ENCODE measurements at regions not wholly inside any gene's neighbourhood (a gene's known extent, or its start where the extent isn't known, plus 50 kb on each side); places are given as distances from the start of the nearest gene placed in this dataset.

GRCh38 chr9:90446200-90446948 is 196.2 kb downstream of the DIRAS2 start:
- Mint-ChIP-seq H3K36me3 (ENCODE audit: low read depth) (no peaks in the 10 kb centered on the region), H3K4me1 (ENCODE audit: low read depth) (no peaks in the 10 kb centered on the region), H3K4me3 (no peak overlapping the region), H3K27ac (no peak overlapping the region), H3K27me3 (peaks cover 7% of the 10 kb centered on the region), H3K9me3 (no peaks in the 10 kb centered on the region)
- intact Hi-C loops (cut with micrococcal nuclease), result no loop called here

DNA sequence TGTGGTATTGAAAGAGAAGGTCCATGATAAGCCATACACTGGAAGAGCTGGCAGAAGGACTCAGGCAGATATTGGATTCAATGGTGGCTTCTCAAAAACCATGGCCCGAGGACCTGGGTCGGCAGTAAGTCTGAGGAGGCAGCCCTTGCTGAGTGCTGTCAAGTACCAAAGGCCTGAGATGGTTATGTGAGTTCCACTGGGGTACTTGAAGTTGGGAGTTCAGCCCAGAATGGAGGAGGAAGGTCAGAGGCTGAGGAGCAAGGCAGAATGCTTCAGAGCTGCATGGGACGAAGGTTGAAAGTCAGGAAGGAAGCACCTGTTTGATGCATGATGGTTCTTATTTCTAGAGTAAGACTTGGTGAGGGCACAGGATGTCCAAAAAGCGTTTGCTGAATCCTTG is 194.9 kb downstream of the DIRAS2 start:
- Mint-ChIP-seq H3K4me3 (no peak overlapping the region), H3K27ac (no peak overlapping the region), H3K27me3 (peaks cover 1% of the 10 kb centered on the region), H3K36me3 (ENCODE audit: low read depth) (no peaks in the 10 kb centered on the region), H3K9me3 (no peaks in the 10 kb centered on the region), H3K4me1 (ENCODE audit: low read depth) (no peaks in the 10 kb centered on the region)
- intact Hi-C loops (cut with micrococcal nuclease), result no loop called here

DNA sequence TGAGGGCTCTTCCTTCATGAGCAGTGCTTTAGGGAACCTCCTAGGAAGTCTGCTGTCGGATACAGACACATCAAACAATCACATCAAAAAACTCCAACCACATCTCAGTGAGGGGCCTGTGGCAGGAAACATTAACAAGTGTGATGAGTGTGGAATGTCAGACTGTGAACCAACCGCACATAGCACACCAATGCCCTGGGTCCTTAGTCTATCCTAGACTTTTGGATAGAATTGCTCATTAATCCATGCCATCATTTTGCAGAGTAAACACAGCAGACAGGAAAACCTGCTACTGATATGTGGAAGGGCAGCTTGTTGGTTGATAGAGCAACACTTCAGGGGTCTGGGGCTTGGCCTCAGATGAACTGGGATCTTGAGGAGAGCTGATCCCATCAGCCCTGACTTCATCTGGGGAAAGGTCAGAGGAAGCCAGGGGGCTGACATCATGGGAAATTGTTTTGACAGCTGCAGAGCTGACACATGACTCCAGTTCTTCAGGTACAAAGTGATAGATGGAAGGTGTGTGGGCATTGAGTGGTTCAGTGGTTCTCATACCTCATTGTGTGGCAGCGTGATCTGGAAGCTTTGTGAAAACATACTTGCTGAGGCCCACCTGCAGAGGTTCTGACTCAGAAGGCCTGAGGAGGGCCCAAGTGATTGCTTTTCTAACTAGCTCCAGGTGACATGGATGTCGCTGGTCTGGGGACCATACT is 193.3 kb downstream of the DIRAS2 start:
- H3K27ac Mint-ChIP-seq, result no peak overlapping the region
- H3K9me3 Mint-ChIP-seq, result no peaks in the 10 kb centered on the region
- H3K4me1 Mint-ChIP-seq (ENCODE audit: low read depth), result no peaks in the 10 kb centered on the region
- intact Hi-C loops (cut with micrococcal nuclease), result no loop called here
- H3K36me3 Mint-ChIP-seq (ENCODE audit: low read depth), result no peaks in the 10 kb centered on the region
- H3K4me3 Mint-ChIP-seq, result no peak overlapping the region
- peaks cover 1% of the 10 kb centered on the region for H3K27me3 Mint-ChIP-seq

- Mint-ChIP-seq H3K36me3 (ENCODE audit: low read depth) (no peaks in the 10 kb centered on the region), H3K9me3 (no peaks in the 10 kb centered on the region), H3K4me3 (no peak overlapping the region), H3K4me1 (ENCODE audit: low read depth) (no peaks in the 10 kb centered on the region), H3K27ac (no peak overlapping the region), H3K27me3 (peaks cover 5% of the 10 kb centered on the region)
- intact Hi-C loops (cut with micrococcal nuclease), result no loop called here
Measured at GRCh38 chr9:90451804-90452203, 190.8 kb downstream of the DIRAS2 start.

DNA sequence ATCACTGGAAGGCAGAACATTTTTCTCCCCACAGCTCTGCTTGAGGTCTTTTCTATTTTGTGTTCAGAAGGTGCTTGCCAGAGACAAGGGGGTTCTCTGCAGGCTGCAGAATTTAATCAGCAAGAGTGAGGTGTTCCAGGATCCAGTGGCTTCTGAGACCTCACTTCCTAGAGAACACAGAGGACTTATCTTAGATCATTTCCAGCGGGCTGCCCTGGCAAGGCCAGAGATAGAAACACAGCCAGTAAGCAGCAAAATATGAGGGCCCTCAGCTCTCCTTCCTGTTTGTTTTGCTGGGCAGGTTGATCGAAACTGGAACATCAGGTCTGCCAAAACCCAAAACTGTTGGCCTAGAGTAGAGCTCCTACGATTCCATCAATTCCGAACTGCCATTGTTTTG is 187.3 kb downstream of the DIRAS2 start:
- no peak overlapping the region for H3K27ac Mint-ChIP-seq
- H3K4me1 Mint-ChIP-seq (ENCODE audit: low read depth), result no peaks in the 10 kb centered on the region
- intact Hi-C loops (cut with micrococcal nuclease), result no loop called here
- H3K27me3 Mint-ChIP-seq, result peaks cover 5% of the 10 kb centered on the region
- H3K4me3 Mint-ChIP-seq, result no peak overlapping the region
- H3K36me3 Mint-ChIP-seq (ENCODE audit: low read depth), result no peaks in the 10 kb centered on the region
- no peaks in the 10 kb centered on the region for H3K9me3 Mint-ChIP-seq

DNA sequence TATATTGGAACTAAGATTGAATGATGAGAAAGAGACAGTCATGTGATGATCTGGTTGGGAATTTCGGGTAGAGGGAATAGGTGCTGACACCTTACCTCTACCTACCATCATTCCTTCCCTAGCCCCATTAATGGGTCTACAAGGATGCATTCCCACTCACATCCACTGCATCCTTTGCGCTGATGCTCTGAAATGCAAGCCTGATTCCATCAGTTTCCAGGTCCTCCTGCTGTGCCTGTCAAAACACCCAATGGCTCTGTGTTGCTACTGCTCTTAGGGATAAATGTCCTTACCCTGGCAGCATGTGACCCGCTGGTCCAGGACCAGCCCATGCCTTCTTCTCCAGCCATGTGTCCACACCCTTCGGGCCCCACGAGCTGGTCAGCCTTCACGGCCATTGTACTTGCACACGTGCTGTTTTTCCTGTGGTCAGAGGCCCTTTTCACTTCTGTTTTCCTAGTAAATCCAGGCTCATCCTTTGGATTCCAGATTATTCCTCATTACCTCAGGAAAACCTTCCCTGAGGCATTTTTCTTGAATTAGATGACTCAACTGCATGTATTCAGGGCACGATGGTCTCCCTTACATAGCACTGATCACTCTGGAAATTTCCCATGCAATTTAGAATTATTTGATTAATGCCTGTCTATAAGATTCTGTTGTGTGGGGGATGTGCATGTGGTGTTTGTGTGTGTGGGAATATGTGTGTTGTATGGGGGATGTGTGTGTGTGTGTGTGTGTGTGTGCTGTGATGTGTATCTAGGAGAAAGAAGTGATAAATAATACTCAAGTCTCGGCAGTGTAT is 185.0 kb downstream of the DIRAS2 start:
- Mint-ChIP-seq H3K9me3 (no peaks in the 10 kb centered on the region), H3K27ac (no peak overlapping the region), H3K4me3 (no peak overlapping the region), H3K36me3 (ENCODE audit: low read depth) (no peaks in the 10 kb centered on the region), H3K27me3 (peaks cover 8% of the 10 kb centered on the region), H3K4me1 (ENCODE audit: low read depth) (no peaks in the 10 kb centered on the region)
- intact Hi-C loops (cut with micrococcal nuclease), result no loop called here

GRCh38 chr9:90458485-90458884 is 184.1 kb downstream of the DIRAS2 start:
- Mint-ChIP-seq H3K4me3 (no peak overlapping the region), H3K9me3 (no peaks in the 10 kb centered on the region), H3K27me3 (peaks cover 8% of the 10 kb centered on the region), H3K4me1 (ENCODE audit: low read depth) (no peaks in the 10 kb centered on the region), H3K36me3 (ENCODE audit: low read depth) (no peaks in the 10 kb centered on the region), H3K27ac (no peak overlapping the region)
- intact Hi-C loops (cut with micrococcal nuclease), result no loop called here

GRCh38 chr9:90459321-90459720 is 183.3 kb downstream of the DIRAS2 start:
- Mint-ChIP-seq H3K9me3 (no peaks in the 10 kb centered on the region), H3K36me3 (ENCODE audit: low read depth) (no peaks in the 10 kb centered on the region), H3K4me3 (no peak overlapping the region), H3K27ac (no peak overlapping the region), H3K27me3 (peaks cover 8% of the 10 kb centered on the region), H3K4me1 (ENCODE audit: low read depth) (no peaks in the 10 kb centered on the region)
- intact Hi-C loops (cut with micrococcal nuclease), result no loop called here

DNA sequence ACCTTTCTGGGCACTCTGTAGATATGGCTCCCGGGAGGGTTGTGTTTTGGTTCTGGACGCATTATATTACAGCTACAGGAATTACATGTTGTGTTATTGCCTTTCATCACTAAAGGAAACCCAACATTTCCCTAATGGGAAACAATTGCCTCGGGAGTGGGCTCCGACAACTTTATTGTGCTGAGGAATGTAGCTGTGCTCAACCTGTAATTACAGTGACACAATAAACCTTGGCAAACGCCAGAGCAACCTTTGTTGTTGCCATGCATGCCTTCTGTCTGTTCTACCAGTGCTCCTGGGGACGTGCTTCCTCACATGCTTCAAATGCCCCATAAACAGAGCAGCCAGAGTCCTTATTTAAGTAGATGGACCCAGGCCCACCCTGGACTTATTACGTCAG is 182.4 kb downstream of the DIRAS2 start:
- intact Hi-C loops (cut with micrococcal nuclease), result no loop called here
- H3K4me1 Mint-ChIP-seq (ENCODE audit: low read depth), result no peaks in the 10 kb centered on the region
- H3K9me3 Mint-ChIP-seq, result no peaks in the 10 kb centered on the region
- H3K36me3 Mint-ChIP-seq (ENCODE audit: low read depth), result no peaks in the 10 kb centered on the region
- no peak overlapping the region for H3K27ac Mint-ChIP-seq
- H3K27me3 Mint-ChIP-seq, result peaks cover 8% of the 10 kb centered on the region
- H3K4me3 Mint-ChIP-seq, result no peak overlapping the region

GRCh38 chr9:90464978-90465377 is 177.6 kb downstream of the DIRAS2 start:
- intact Hi-C loops (cut with micrococcal nuclease), result no loop called here
- Mint-ChIP-seq H3K36me3 (ENCODE audit: low read depth) (no peaks in the 10 kb centered on the region), H3K27ac (no peak overlapping the region), H3K4me3 (no peak overlapping the region), H3K27me3 (peaks cover 3% of the 10 kb centered on the region), H3K4me1 (ENCODE audit: low read depth) (no peaks in the 10 kb centered on the region), H3K9me3 (no peaks in the 10 kb centered on the region)

- Mint-ChIP-seq H3K4me1 (ENCODE audit: low read depth) (no peaks in the 10 kb centered on the region), H3K9me3 (no peaks in the 10 kb centered on the region), H3K27me3 (peaks cover 5% of the 10 kb centered on the region), H3K27ac (no peak overlapping the region), H3K36me3 (ENCODE audit: low read depth) (no peaks in the 10 kb centered on the region), H3K4me3 (no peak overlapping the region)
- intact Hi-C loops (cut with micrococcal nuclease), result no loop called here
Measured at GRCh38 chr9:90466441-90466840, 176.2 kb downstream of the DIRAS2 start.

DNA sequence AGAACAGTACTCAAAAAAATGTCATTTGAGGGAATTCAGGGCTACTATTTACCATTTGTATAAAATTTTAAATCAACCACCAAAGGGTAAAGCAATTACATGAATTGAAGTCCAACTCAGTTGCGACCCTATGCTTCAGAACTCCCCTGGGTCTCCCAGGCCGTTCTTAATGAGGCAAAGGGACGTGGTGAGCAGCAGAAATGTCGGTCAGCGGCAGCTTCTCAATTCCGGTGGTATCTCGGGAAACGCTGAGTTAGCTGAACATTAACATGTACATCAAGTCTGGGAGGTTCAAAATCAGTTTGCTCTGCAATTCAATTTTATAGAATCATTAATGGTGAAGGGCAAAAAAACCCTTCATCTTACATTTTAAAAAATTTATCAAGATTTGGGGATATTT is 173.2 kb downstream of the DIRAS2 start:
- Mint-ChIP-seq H3K27ac (no peak overlapping the region), H3K4me3 (no peak overlapping the region), H3K27me3 (peaks cover 3% of the 10 kb centered on the region), H3K36me3 (ENCODE audit: low read depth) (no peaks in the 10 kb centered on the region), H3K9me3 (no peaks in the 10 kb centered on the region), H3K4me1 (ENCODE audit: low read depth) (no peaks in the 10 kb centered on the region)
- intact Hi-C loops (cut with micrococcal nuclease), result no loop called here

GRCh38 chr9:90469865-90470387 is 172.7 kb downstream of the DIRAS2 start:
- Mint-ChIP-seq H3K4me3 (no peak overlapping the region), H3K27me3 (peaks cover 3% of the 10 kb centered on the region), H3K9me3 (no peaks in the 10 kb centered on the region), H3K27ac (no peak overlapping the region), H3K4me1 (ENCODE audit: low read depth) (no peaks in the 10 kb centered on the region), H3K36me3 (ENCODE audit: low read depth) (no peaks in the 10 kb centered on the region)
- intact Hi-C loops (cut with micrococcal nuclease), result no loop called here

DNA sequence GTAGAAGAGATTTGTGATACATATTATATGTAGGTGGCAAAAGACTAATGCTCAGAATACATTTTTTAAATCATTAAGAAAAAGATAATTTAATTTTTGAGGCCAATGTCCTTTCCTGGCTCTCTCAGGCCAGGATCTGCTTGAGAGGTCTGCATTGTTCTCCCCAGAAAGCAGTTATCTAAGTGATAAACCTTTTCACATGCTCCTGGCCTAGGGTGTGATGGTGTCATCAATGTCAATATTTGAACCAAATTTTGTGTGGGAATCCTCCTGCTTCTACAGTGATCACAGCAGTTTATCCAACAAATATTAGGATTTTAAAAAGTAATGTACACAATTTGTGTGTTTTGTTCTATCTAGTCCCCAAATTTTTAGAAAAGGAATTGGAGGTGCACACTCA is 166.6 kb downstream of the DIRAS2 start:
- no peaks in the 10 kb centered on the region for H3K36me3 Mint-ChIP-seq (ENCODE audit: low read depth)
- H3K4me3 Mint-ChIP-seq, result no peak overlapping the region
- H3K4me1 Mint-ChIP-seq (ENCODE audit: low read depth), result no peaks in the 10 kb centered on the region
- H3K27me3 Mint-ChIP-seq, result peaks cover 11% of the 10 kb centered on the region
- intact Hi-C loops (cut with micrococcal nuclease), result no loop called here
- no peaks in the 10 kb centered on the region for H3K9me3 Mint-ChIP-seq
- no peak overlapping the region for H3K27ac Mint-ChIP-seq

Measured in dendritic cell treated with granulocyte-macrophage colony-stimulating factor and Interleukin-4, amounts not matched to agents 40 ng/mL and 50 ng/mL, for 4 days (primary cell).